ENCODE measurements at regions not wholly inside any gene's neighbourhood (a gene's known extent, or its start where the extent isn't known, plus 50 kb on each side); places are given as distances from the start of the nearest gene placed in this dataset.

GRCh38 chr2:176748662-176749061 lies 463.9 kb upstream of the HNRNPA3 start:
- no peak overlapping the region for H3K27ac Mint-ChIP-seq
- H3K27me3 Mint-ChIP-seq (ENCODE audit: low read depth) = no peaks in the 10 kb centered on the region
- POLR2A ChIA-PET = no interaction called here
- TF ChIP-seq EMX1 (CRISPR knock-in tag; IDR thresholded peaks at IDR 0.05) = no peak
- TF ChIP-seq FOXP4 (CRISPR knock-in tag; IDR thresholded peaks at IDR 0.05) = no peak
- no peak for TF ChIP-seq ATF3 (CRISPR knock-in tag; conservative IDR thresholded peaks at IDR 0.05)
- TF ChIP-seq ZNF232 (CRISPR knock-in tag; IDR thresholded peaks at IDR 0.05) = no peak
- no peak for TF ChIP-seq CDX4 (CRISPR knock-in tag; IDR thresholded peaks at IDR 0.05; ENCODE audit: borderline replicate concordance)
- TF ChIP-seq SP1 (CRISPR knock-in tag; conservative IDR thresholded peaks at IDR 0.05) = no peak
- TF ChIP-seq ZNF532 (CRISPR knock-in tag; IDR thresholded peaks at IDR 0.05; ENCODE audit: borderline replicate concordance) = no peak
- TF ChIP-seq FOXK1 (CRISPR knock-in tag; IDR thresholded peaks at IDR 0.05) = no peak
- TF ChIP-seq ZNF416 (CRISPR knock-in tag; IDR thresholded peaks at IDR 0.05) = no peak
- TF ChIP-seq TEAD4 (CRISPR knock-in tag; IDR thresholded peaks at IDR 0.05) = no peak
- no peak for TF ChIP-seq ZBTB21 (CRISPR knock-in tag; IDR thresholded peaks at IDR 0.05; ENCODE audit: borderline replicate concordance)
- CTCF ChIA-PET = no interaction called here
- H3K4me3 Mint-ChIP-seq = no peak overlapping the region
- no peak for ATAC-seq
- H3K36me3 Mint-ChIP-seq = no peaks in the 10 kb centered on the region
- peaks cover 82% of the 10 kb centered on the region for H3K4me1 Mint-ChIP-seq
- no peak for DNase-seq (ENCODE audit: low spot score)
- H3K9me3 Mint-ChIP-seq = no peaks in the 10 kb centered on the region

- no peaks in the 10 kb centered on the region for H3K27me3 Mint-ChIP-seq (ENCODE audit: low read depth)
- H3K36me3 Mint-ChIP-seq = no peaks in the 10 kb centered on the region
- H3K9me3 Mint-ChIP-seq = no peaks in the 10 kb centered on the region
- ChIA-PET CTCF (interaction anchor here (1.1 kb wide), 1 partner anchor 62 kb away, joined by 4 read pairs; no protein-coding TSS in a partner anchor), POLR2A (no interaction called here)
- H3K4me1 Mint-ChIP-seq = peaks cover 70% of the 10 kb centered on the region
- ATAC-seq (no peak), DNase-seq (ENCODE audit: low spot score) (no peak)
- H3K4me3 Mint-ChIP-seq = no peak overlapping the region
- 0 out of 2 replicates have a peak overlapping the region, but pooled peaks have one; percentile 55 for H3K27ac Mint-ChIP-seq
- TF ChIP-seq IRF2 (CRISPR knock-in tag; IDR thresholded peaks at IDR 0.05; ENCODE audit: borderline replicate concordance, low read depth) (no peak), KAT7 (CRISPR knock-in tag; IDR thresholded peaks at IDR 0.05; ENCODE audit: borderline replicate concordance) (no peak), ZNF396 (CRISPR knock-in tag; IDR thresholded peaks at IDR 0.05; ENCODE audit: borderline replicate concordance) (no peak), E2F5 (CRISPR knock-in tag; IDR thresholded peaks at IDR 0.05) (no peak), FOXP4 (CRISPR knock-in tag; IDR thresholded peaks at IDR 0.05) (no peak), CREB1 (CRISPR knock-in tag; IDR thresholded peaks at IDR 0.05) (no peak), ZNF138 (CRISPR knock-in tag; conservative IDR thresholded peaks at IDR 0.05) (no peak), ZSCAN18 (CRISPR knock-in tag; IDR thresholded peaks at IDR 0.05) (no peak), NFE2L1 (CRISPR knock-in tag; IDR thresholded peaks at IDR 0.05) (no peak), FOXK1 (CRISPR knock-in tag; IDR thresholded peaks at IDR 0.05) (no peak), MYBL2 (CRISPR knock-in tag; IDR thresholded peaks at IDR 0.05) (no peak), ATF3 (CRISPR knock-in tag; conservative IDR thresholded peaks at IDR 0.05) (no peak), SMAD4 (CRISPR knock-in tag; IDR thresholded peaks at IDR 0.05) (no peak), ESRRA (CRISPR knock-in tag; IDR thresholded peaks at IDR 0.05; ENCODE audit: borderline replicate concordance) (no peak)
Measured at GRCh38 chr2:176751314-176752227, 461.0 kb upstream of the HNRNPA3 start.

Data from WTC11 (cell line).